Astrocyte (in vitro differentiated cells and primary cell): ENCODE measurements at regions not wholly inside any gene's neighbourhood (a gene's known extent, or its start where the extent isn't known, plus 50 kb on each side); places are given as distances from the start of the nearest gene placed in this dataset.

Experiments used
- DNase-seq: peaks from one replicate; pipeline ENCODE4 v3.0.0-alpha.2; 2010; ENCODE audit warnings: low read depth
- FAIRE-seq: peaks from 2 replicates; lab custom pipeline; 2011; peaks lifted over from hg19 to GRCh38; lab: Jason Lieb, UNC
- H2AFZ ChIP-seq: 2 replicates; pipeline ENCODE4 v1.6.0; 2012; ENCODE audit warnings: low read depth, low read length, inconsistent platforms
- H3K27ac ChIP-seq: 2 replicates; pipeline ENCODE4 v1.5.1; 2011; ENCODE audit warnings: low read depth, low read length, inconsistent platforms
- H3K27me3 ChIP-seq: 2 replicates; pipeline ENCODE4 v1.6.0; 2011; ENCODE audit warnings: low read length, inconsistent platforms; ENCODE audit not compliant: insufficient read depth
- H3K36me3 ChIP-seq: 2 replicates; pipeline ENCODE4 v1.5.1; 2011; ENCODE audit warnings: low read length, inconsistent platforms; ENCODE audit not compliant: insufficient read depth
- H3K4me1 ChIP-seq: 2 replicates; pipeline ENCODE4 v1.5.1; 2011; ENCODE audit warnings: low read length, inconsistent platforms; ENCODE audit not compliant: insufficient read depth
- H3K4me2 ChIP-seq: 2 replicates; pipeline ENCODE4 v1.6.0; 2012; ENCODE audit warnings: low read length, inconsistent platforms
- H3K4me3 ChIP-seq: 2 replicates; pipeline ENCODE4 v1.5.1; 2011; ENCODE audit warnings: low read depth, mild to moderate bottlenecking, low read length, inconsistent platforms; ENCODE audit not compliant: insufficient read depth
- H3K79me2 ChIP-seq: 2 replicates; pipeline ENCODE4 v1.6.0; 2012; ENCODE audit warnings: mild to moderate bottlenecking, low read length, inconsistent platforms; ENCODE audit not compliant: insufficient read depth
- H3K9ac ChIP-seq: 2 replicates; pipeline ENCODE4 v1.6.0; 2012; ENCODE audit warnings: mild to moderate bottlenecking, low read length, inconsistent platforms
- H3K9me3 ChIP-seq: 2 replicates; pipeline ENCODE4 v1.5.1; 2012; ENCODE audit warnings: low read depth, mild to moderate bottlenecking, low read length, inconsistent platforms; ENCODE audit not compliant: insufficient read depth
- H4K20me1 ChIP-seq: 2 replicates; pipeline ENCODE4 v1.6.0; 2012; ENCODE audit warnings: low read length, inconsistent platforms; ENCODE audit not compliant: insufficient read depth
- H3K27ac Mint-ChIP-seq: one replicate; pipeline ENCODE4 v1.8.0; 2021; ENCODE audit warnings: mild to moderate bottlenecking, mixed read lengths; ENCODE audit not compliant: unreplicated experiment
- H3K27me3 Mint-ChIP-seq: one replicate; pipeline ENCODE4 v1.8.0; 2021; ENCODE audit warnings: low read depth, mixed read lengths; ENCODE audit not compliant: unreplicated experiment
- H3K36me3 Mint-ChIP-seq: one replicate; pipeline ENCODE4 v1.8.0; 2021; ENCODE audit warnings: low read depth, mixed read lengths; ENCODE audit not compliant: unreplicated experiment
- H3K4me1 Mint-ChIP-seq: one replicate; pipeline ENCODE4 v1.8.0; 2021; ENCODE audit warnings: low read depth, mixed read lengths; ENCODE audit not compliant: unreplicated experiment
- H3K4me3 Mint-ChIP-seq: one replicate; pipeline ENCODE4 v1.8.0; 2021; ENCODE audit warnings: mild to moderate bottlenecking, moderate library complexity, mixed read lengths; ENCODE audit not compliant: unreplicated experiment
- H3K9me3 Mint-ChIP-seq: one replicate; pipeline ENCODE4 v1.8.0; 2021; ENCODE audit warnings: mild to moderate bottlenecking, mixed read lengths; ENCODE audit not compliant: unreplicated experiment
- CTCF ChIP-seq: IDR thresholded peaks from 2 replicates; pipeline ENCODE4 v1.5.1; 2011; ENCODE audit warnings: low read depth, mild to moderate bottlenecking, inconsistent platforms, low read length, moderate library complexity; ENCODE audit not compliant: insufficient read depth
- EZH2 ChIP-seq: IDR thresholded peaks from 2 replicates; pipeline ENCODE4 v1.6.1; 2012; ENCODE audit warnings: mild to moderate bottlenecking, low read length, inconsistent platforms; ENCODE audit not compliant: insufficient read depth

- H3K27ac Mint-ChIP-seq: no peak overlapping the region
- no peaks in the 10 kb centered on the region for H3K36me3 Mint-ChIP-seq
- H3K4me1 ChIP-seq: no peaks in the 10 kb centered on the region
- no peak for FAIRE-seq
- no peaks in the 10 kb centered on the region for H3K9me3 ChIP-seq
- H3K4me2 ChIP-seq: no peak overlapping the region
- H2AFZ ChIP-seq: no peak overlapping the region
- no peak overlapping the region for H3K4me3 ChIP-seq
- H3K27me3 Mint-ChIP-seq: no peaks in the 10 kb centered on the region
- no peaks in the 10 kb centered on the region for H3K36me3 ChIP-seq
- no peaks in the 10 kb centered on the region for H3K79me2 ChIP-seq
- H3K4me1 Mint-ChIP-seq: no peaks in the 10 kb centered on the region
- no peak overlapping the region for H3K9ac ChIP-seq
- no peak for TF ChIP-seq EZH2
- TF ChIP-seq CTCF: no peak
- peaks cover 6% of the 10 kb centered on the region for H3K9me3 Mint-ChIP-seq
- no peak overlapping the region for H3K27ac ChIP-seq
- no peak overlapping the region for H3K4me3 Mint-ChIP-seq
- H4K20me1 ChIP-seq: no peaks in the 10 kb centered on the region
- H3K27me3 ChIP-seq: no peaks in the 10 kb centered on the region
- DNase-seq: no peak
These were observed 350.7 kb upstream of the MAP2 start for GRCh38 chr2:209073151-209073550.

GRCh38 chr2:209074711-209075110 is 349.1 kb upstream of the MAP2 start:
- FAIRE-seq (no peak), DNase-seq (no peak)
- peaks cover 6% of the 10 kb centered on the region for H3K9me3 Mint-ChIP-seq
- H2AFZ ChIP-seq: no peak overlapping the region
- no peaks in the 10 kb centered on the region for H3K4me1 Mint-ChIP-seq
- H3K4me3 Mint-ChIP-seq: no peak overlapping the region
- no peak overlapping the region for H3K4me2 ChIP-seq
- no peak overlapping the region for H3K4me3 ChIP-seq
- no peaks in the 10 kb centered on the region for H4K20me1 ChIP-seq
- H3K9ac ChIP-seq: no peak overlapping the region
- H3K27ac Mint-ChIP-seq: no peak overlapping the region
- TF ChIP-seq EZH2: no peak
- TF ChIP-seq CTCF: no peak
- H3K36me3 Mint-ChIP-seq: no peaks in the 10 kb centered on the region
- H3K4me1 ChIP-seq: no peaks in the 10 kb centered on the region
- no peaks in the 10 kb centered on the region for H3K36me3 ChIP-seq
- H3K27me3 ChIP-seq: no peaks in the 10 kb centered on the region
- H3K79me2 ChIP-seq: no peaks in the 10 kb centered on the region
- no peaks in the 10 kb centered on the region for H3K27me3 Mint-ChIP-seq
- no peak overlapping the region for H3K27ac ChIP-seq
- no peaks in the 10 kb centered on the region for H3K9me3 ChIP-seq

GRCh38 chr2:209076151-209076550 is 347.7 kb upstream of the MAP2 start:
- H3K9me3 Mint-ChIP-seq: peaks cover 6% of the 10 kb centered on the region

More at GRCh38 chr2:209076151-209076550, 347.7 kb upstream of the MAP2 start:
- no peak overlapping the region for H3K27ac ChIP-seq
- Mint-ChIP-seq H3K27ac (no peak overlapping the region), H3K4me3 (no peak overlapping the region), H3K4me1 (no peaks in the 10 kb centered on the region), H3K27me3 (no peaks in the 10 kb centered on the region), H3K36me3 (no peaks in the 10 kb centered on the region)
- FAIRE-seq (no peak), DNase-seq (no peak)
- H3K27me3 ChIP-seq: no peaks in the 10 kb centered on the region
- H3K9me3 ChIP-seq: no peaks in the 10 kb centered on the region
- TF ChIP-seq EZH2: no peak
- no peak for TF ChIP-seq CTCF
- H3K4me3 ChIP-seq: no peak overlapping the region
- H2AFZ ChIP-seq: no peak overlapping the region
- no peak overlapping the region for H3K4me2 ChIP-seq
- H3K4me1 ChIP-seq: no peaks in the 10 kb centered on the region
- H3K36me3 ChIP-seq: no peaks in the 10 kb centered on the region
- H4K20me1 ChIP-seq: no peaks in the 10 kb centered on the region
- no peak overlapping the region for H3K9ac ChIP-seq
- H3K79me2 ChIP-seq: no peaks in the 10 kb centered on the region
